ENCODE measurements at regions not wholly inside any gene's neighbourhood (a gene's known extent, or its start where the extent isn't known, plus 50 kb on each side); places are given as distances from the start of the nearest gene placed in this dataset.
"Not testable (repeated sequence)": the region's sequence is repeated elsewhere in the genome, so short reads cannot be mapped to it uniquely, and the experiment has no call there.

GRCh38 chr14:41277450-41277849, 329.2 kb upstream of the LRFN5 start:
- no peak for TF ChIP-seq CTCF (IDR thresholded peaks at IDR 0.05)
- TF ChIP-seq ZFX (IDR thresholded peaks at IDR 0.05; ENCODE audit: borderline replicate concordance), result no peak
- H3K27ac ChIP-seq, result no peak overlapping the region

GRCh38 chr14:41257476-41257875, 349.2 kb upstream of the LRFN5 start:
- H3K27ac ChIP-seq, result no peak overlapping the region
- TF ChIP-seq CTCF (IDR thresholded peaks at IDR 0.05) (no peak), ZFX (IDR thresholded peaks at IDR 0.05; ENCODE audit: borderline replicate concordance) (no peak)

GRCh38 chr14:41235466-41235865, 371.2 kb upstream of the LRFN5 start:
- H3K27ac ChIP-seq, result no peak overlapping the region
- TF ChIP-seq CTCF (IDR thresholded peaks at IDR 0.05) (no peak), ZFX (IDR thresholded peaks at IDR 0.05; ENCODE audit: borderline replicate concordance) (no peak)

GRCh38 chr14:41230683-41231082, 376.0 kb upstream of the LRFN5 start:
- TF ChIP-seq CTCF (IDR thresholded peaks at IDR 0.05), result no peak
- no peak for TF ChIP-seq ZFX (IDR thresholded peaks at IDR 0.05; ENCODE audit: borderline replicate concordance)
- H3K27ac ChIP-seq, result no peak overlapping the region

GRCh38 chr14:41229824-41230223, 376.9 kb upstream of the LRFN5 start:
- H3K27ac ChIP-seq, result no peak overlapping the region
- no peak for TF ChIP-seq CTCF (IDR thresholded peaks at IDR 0.05)
- no peak for TF ChIP-seq ZFX (IDR thresholded peaks at IDR 0.05; ENCODE audit: borderline replicate concordance)

- TF ChIP-seq CTCF (IDR thresholded peaks at IDR 0.05) (no peak), ZFX (IDR thresholded peaks at IDR 0.05; ENCODE audit: borderline replicate concordance) (no peak)
- H3K27ac ChIP-seq, result no peak overlapping the region
These were observed 381.2 kb upstream of the LRFN5 start for GRCh38 chr14:41225433-41225832.

- H3K27ac ChIP-seq, result no peak overlapping the region
- TF ChIP-seq CTCF (IDR thresholded peaks at IDR 0.05), result no peak
- no peak for TF ChIP-seq ZFX (IDR thresholded peaks at IDR 0.05; ENCODE audit: borderline replicate concordance)
These were observed 384.1 kb upstream of the LRFN5 start for GRCh38 chr14:41222581-41222980.

- not testable (repeated sequence) for H3K27ac ChIP-seq
These were observed 391.7 kb upstream of the LRFN5 start for GRCh38 chr14:41214978-41215377.

Measured in 22Rv1 (cell line).